Muscle of back (tissue), 3 donors: ENCODE measurements at regions not wholly inside any gene's neighbourhood (a gene's known extent, or its start where the extent isn't known, plus 50 kb on each side); places are given as distances from the start of the nearest gene placed in this dataset.

Source experiments
- DNase-seq, 3 donors: peaks; one replicate each; pipeline versions ENCODE4 v3.0.0 to v3.0.0-alpha.2; 2013

DNA sequence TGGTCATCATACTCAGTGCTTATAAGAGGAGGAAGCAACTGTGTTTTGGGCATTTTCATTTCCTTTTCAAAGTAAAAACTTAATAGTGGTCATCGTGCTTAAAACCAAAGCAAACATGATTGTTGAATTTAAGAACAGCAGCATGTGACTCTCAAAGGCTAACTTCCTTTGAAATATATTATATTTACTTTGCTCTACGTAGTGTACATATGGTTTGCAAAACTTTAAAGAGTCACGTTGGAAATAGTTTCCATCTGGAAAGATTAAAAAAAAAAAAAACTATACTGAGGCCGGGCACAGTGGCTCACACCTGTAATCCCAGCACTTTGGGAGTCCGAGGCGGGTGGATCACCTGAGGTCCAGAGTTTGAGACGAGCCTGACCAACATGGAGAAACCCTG lies 367.9 kb upstream of the BCHE start:
- DNase-seq: no peak

DNA sequence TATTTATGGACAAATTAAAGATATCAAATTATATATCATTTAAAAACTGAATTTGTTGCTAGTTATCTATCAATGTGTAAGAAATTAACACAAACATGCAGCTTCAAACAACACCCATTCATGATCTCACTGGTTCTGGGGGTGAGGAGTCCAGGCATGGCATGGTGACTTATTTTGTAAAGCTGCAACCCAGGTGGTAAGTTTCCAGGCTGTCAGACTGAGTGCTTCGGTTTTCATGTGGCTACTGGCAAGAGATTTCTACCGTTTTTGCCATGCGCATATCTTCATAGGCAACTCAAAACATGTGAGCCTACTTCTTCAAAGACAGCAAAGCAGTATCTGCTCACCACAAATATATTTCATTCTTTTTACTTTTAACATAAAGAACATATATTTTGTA lies 364.3 kb upstream of the BCHE start:
- no peak for DNase-seq

DNA sequence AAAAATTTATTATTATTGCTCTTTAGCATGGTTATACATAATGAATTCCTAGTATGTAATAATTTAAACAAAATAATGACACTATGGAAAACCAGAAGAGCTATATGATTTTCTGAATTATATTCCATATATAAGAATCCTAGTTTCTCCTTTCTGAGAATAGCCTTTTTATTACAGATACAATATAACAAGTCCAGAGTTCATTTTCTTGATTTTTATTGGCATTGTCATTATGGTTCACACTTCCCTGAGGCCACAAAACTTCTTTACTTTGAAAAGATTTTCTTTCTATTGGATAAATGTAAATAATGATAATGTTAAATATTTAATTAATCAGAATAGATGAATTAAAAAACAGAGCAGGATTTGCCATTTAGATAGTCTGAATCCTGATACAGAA lies 362.3 kb upstream of the BCHE start:
- no peak for DNase-seq

DNA sequence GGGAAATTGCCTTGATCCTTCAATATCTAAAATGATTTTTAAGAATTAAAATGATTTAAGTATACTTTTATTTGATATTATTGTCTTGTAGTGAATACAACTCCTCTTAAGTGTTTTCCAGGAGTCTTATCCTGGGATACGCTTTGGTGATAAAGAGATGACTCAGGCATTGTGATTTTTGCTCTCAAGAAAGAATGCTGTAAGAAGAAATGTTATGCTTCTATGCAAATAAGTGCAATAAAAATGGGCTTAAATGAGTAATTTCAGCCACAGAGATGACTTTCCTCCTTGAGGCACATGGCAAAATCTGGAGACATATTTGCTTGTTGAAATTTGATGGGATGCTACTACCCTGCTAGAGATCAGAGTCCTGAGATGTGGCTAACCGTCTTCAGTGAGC lies 358.6 kb upstream of the BCHE start:
- no peak for DNase-seq

DNA sequence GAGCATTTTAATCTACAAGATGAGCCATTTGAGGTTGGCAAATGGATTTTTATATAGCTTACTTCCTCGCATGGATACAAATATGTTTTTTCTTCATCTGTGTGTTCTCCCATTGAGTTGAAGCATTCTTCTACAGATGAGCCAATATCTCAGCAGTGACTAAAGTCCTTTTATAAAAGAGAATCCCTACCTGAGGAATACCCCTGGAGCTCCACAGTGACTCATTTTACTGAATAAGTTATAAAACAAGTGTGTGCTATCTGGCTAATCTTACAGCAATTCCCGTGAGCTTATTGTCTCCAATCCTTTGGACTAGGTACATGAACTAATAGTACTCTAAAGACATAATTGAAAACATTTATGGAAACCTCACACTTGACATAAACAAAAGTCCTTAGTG lies 354.2 kb upstream of the BCHE start:
- no peak for DNase-seq

DNA sequence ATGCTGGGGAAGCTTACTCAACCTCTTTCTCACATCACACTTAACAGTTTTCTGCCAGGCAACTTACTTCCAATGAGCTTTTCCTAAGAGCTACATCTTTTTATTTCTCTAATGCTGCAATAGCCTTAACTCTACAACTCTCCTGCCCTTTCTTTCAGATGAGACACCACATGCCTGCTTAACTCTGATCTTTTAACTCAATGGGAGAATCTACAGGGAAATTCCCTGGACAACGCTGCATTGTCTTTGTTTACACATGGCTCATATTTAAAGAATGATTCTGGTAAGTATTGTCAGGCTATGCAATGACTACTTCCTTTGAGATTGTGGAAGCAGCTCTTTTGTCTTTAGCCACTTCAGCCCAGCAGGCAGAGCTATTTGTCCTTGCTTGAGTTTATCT lies 353.1 kb upstream of the BCHE start:
- DNase-seq: peak in 1 of 3 donors; percentile 18

DNA sequence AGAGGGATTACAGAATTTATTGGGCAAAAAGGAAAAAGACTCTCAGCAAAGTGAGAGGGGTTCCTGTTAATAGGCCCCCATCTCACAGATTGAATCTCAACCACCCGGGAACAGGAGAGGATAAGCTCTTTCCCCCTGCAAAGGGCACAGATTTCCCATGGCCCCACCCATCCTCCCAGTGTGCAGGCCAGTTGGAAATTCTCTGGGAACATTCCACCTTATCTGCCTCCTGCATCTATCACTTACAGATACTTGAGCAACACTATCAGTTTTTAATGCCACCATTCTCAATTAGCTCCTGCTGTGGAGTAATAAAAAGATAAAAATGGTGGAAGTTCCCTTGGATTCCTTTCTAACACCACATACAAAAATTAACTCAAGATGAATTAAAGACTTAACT lies 350.0 kb upstream of the BCHE start:
- no peak for DNase-seq

DNA sequence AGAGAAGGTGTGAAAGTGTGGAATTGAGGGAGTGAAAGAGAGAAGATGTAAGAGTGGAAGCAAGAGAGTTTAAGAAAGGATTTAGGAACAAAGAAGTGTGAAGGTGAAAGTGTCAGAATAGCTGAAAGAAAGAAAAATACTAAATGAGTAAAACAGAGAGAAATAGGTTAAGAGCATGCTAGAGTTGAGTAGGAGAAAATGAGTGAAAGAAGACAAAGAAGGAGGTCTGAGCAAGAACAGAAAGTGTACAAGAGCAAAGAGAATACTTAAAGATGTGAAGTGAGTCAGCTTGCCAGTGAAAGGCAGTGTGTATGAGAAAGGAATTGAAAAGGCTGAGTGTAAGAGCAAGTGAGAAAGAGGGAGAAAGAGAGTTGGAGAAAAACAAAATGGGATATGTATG lies 348.8 kb upstream of the BCHE start:
- DNase-seq: no peak

DNA sequence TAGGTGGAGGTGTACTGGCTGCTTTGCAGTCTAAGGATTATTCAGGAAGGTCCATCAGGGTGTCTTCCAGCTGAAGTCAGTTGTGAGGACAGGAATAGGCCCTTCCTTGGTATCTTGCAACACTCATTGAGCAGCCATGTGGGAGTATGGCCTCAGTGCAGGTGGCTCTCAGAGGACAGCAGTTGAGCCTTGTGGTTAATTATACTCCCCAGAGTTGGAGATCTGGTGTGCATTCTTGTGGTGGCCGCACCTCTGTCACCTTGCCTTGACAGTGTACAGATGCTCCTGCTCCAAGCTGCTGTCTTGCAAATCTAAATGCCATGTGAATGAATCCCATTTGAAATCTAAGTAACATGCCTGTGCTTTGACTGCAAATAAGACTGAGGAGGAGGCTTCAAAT lies 339.9 kb upstream of the BCHE start:
- DNase-seq: no peak

DNA sequence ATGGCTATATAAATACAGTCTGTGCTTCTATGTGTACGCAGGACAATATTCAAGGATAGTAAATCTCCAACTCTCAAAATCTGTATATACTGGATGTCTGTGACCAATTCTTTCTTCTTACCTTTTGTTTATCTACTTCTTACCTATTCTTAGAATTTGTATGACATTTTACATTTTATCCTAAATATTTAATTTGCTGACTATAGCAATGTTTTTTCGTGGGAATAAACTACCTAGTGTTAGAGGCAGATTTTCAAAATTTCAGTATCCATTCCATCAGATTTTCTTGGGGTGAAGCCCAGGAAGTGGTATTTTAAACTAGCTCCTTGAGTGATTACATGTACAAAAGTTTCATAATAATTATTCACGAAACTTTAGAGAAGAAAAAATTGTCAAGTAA lies 334.5 kb upstream of the BCHE start:
- DNase-seq: no peak

DNA sequence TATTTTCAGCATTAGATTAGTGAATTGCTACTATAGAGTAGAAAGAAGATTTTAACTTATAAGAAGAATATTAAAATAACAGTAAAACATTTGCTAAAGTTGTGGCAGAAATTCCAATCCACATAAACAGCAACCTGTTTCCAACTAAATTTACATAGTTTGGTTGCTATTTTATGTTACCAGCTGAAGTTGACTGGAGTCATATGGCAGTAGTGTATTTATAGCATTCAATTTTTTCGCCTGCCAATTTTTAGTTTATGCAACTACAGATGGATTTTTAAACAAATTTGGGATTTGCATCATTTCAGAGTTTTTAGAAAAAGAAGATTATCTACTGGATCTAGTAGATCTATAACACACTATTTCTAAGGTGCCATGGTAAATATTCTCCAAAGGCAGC lies 332.5 kb upstream of the BCHE start:
- no peak for DNase-seq

DNA sequence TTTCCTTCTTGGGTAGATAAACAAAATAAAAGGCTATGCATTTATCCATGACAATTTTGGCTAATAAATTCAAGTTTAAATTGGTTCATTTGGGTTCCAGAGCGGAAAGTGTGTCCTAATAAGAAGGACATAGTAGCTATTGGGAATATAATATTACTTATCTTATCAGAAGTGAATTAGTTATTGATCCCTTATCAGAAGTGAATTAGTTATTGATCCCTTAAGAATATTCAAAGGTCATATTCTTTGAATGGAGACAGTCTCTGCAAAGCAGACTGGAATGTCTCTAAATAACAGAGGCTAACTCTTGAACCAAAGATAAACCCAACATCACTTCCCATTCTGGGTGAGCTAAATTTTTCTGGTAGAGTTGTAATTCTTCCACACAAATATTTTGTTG lies 290.7 kb upstream of the BCHE start:
- no peak for DNase-seq

DNA sequence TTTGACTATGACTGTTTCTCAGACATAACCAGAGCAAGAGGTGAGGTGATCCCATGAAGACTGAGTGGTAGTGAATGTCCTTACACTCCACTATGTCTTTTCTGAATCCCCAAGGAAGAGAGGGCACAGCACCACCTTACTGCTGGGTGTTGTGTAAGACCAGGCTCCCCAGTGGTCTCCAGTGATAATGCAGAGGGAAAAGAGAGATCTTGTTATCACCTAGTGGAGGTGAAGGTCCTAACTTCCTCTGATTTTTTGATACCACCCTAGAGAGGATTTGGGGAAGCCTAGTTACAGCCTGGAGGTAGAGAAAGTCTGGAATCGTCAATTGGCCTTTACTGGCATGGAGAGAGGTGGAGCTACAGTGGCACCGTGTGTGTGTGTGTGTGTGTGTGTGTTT lies 288.0 kb upstream of the BCHE start:
- DNase-seq: no peak

DNA sequence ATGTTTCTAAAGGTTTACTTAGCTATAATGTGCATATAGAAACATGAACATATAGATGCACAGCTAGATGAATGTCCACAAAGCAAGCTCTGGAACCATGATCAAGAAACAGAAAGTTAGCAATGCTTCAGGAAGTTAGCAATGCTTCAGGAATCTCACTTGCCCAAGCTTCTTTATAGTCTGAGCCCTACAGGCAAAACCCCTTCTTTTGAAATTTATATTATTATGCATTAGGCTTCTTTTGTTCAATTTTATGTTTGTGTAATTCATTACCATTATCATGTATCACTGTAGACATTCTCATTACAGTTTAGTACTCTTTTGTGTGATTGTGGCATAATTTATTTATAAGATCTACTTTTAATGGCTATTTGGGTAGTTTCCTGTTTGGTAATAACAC lies 286.4 kb upstream of the BCHE start:
- no peak for DNase-seq

DNA sequence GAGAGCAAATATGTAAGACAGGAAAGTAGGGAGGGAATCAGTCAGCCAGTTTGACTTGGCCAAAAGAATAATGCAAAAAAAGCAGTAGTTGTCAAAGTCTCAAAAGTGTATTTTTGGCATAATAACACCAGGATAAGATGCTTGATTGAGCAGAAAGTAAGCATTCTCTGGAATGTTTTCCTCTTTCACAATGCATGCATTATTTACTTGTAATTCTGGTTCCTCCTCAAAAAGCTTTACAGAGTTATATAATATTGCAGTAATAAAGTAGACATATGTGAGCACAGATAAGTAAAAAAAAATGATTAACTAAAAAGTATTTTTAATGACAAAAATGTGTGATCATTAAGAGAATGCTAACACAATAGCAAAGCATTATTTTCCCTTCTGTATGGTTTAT lies 285.9 kb upstream of the BCHE start:
- DNase-seq: no peak

DNA sequence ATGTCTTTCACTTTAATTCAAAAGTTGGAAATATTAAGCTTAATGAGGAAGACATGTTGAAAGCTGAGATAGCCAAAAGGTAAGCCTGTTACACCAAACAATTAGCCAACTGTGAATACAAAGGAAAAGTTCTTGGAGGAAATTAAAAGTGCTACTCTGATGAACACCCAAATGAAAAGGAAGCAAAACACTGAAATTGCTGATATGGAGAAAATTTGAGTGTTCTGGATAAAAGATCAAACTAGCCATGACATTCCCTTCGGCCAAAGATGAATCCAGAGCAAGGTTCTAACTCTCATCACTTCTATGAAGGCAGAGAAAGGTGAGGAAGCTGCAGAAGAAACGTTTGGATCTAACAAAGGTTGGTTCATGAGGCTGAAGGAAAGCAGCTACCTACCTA lies 280.8 kb upstream of the BCHE start:
- DNase-seq: no peak

DNA sequence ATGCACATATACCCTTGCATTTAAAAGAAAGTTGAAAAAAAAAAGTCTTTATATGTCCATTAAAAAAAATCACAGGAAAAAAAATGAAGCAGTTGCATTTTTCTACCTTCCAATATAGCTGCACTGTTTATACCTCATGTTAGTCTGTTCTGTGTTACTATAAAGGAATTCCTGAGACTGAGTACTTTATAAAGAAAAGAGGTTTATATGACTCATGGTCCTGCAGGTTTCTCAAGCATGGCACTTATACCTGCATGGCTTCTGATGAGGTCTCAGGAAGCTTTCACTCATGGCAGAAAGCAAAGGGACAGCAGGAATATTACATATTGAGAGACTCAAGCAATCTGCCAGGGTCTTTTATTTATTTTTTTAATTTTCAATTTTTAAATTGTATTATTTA lies 277.2 kb upstream of the BCHE start:
- DNase-seq: no peak

DNA sequence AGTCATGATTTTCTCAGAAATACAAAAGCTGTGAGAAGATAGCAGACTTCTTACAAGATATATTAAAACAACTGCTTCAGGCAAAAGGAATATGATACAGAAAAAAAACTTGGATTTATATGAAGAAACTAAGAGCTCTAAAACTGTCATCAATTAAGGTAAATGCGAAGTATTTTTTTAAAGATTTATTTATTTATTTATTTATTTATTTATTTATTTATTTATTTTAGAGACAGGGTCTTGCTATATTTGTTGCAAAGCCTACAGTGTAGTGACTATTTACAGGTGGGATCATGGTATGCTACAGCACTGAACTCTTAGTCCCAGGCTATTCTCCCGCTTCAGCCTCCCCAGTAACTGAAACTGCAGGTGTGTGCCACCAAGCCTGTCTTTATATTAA lies 274.3 kb upstream of the BCHE start:
- no peak for DNase-seq

DNA sequence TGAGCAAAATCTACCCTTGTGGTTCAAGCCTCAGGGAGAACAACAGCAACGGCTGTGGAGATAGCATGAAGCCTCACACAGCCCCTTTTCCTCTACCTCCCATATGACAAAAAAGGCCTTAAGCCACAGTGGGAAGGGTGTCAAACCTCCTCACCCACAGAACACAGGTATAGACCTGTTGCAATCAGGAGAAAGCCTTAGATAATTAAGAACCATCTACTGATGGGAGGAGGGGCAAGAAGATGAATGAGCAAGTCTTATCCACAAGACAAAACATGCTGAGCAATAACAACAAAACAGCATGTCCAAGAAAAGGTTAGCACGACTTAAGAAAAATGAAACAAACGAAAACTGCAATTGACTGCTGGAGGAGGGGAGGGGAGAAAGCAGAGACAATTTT lies 272.9 kb upstream of the BCHE start:
- no peak for DNase-seq

DNA sequence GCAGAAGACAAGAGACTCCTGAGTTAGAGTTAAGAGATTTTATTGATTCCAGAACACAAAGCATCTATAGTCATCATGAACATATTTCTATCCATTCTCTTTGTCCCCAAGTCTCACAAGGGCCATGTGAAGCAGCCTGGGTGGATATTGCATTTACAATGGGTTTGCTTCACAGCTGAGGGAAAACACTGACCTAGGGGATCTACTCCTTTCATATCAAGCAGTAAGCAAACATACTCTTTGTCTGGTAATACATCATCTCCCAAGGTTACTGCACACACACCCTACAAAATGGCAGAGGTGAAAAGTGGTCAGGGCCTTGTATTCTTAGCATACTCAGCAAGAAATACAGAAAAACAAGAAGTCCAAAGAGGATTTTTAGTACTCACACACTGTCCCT lies 267.7 kb upstream of the BCHE start:
- no peak for DNase-seq

DNA sequence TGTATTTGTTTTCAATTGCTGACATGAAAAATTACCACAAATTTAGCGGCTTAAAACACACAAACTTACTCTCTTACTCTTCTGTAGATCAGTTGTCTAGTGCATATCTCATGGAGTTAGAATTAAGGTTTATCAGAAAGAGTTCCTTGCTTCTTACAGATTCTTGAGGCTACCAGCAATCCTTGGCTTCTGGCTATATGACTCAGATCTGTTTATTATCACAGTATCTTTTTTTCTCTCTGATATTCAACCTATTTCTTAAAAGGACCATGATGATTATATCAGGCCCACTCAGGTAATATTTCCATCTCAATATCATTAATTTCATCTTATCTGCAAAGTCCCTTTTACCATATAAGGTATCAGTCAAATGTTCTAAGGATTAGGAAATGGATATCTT lies 263.5 kb upstream of the BCHE start:
- no peak for DNase-seq

DNA sequence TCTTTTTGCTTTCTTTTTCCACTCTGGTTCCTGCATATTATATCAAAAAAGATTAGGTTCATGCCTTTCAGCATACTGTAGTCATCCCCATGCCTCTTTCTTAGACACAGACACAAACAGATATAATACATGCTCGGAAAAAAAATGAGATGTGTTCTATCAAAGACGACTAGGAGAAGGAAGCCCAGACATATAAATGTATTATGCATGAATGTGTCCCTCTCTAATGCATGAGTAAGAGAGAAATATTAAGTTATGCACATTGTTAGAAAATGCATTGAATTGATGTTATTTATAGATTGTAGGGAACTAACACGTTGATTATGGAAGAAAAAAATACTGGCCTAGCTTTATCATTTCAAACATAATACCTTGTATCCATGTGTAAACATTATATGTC lies 252.4 kb upstream of the BCHE start:
- no peak for DNase-seq

DNA sequence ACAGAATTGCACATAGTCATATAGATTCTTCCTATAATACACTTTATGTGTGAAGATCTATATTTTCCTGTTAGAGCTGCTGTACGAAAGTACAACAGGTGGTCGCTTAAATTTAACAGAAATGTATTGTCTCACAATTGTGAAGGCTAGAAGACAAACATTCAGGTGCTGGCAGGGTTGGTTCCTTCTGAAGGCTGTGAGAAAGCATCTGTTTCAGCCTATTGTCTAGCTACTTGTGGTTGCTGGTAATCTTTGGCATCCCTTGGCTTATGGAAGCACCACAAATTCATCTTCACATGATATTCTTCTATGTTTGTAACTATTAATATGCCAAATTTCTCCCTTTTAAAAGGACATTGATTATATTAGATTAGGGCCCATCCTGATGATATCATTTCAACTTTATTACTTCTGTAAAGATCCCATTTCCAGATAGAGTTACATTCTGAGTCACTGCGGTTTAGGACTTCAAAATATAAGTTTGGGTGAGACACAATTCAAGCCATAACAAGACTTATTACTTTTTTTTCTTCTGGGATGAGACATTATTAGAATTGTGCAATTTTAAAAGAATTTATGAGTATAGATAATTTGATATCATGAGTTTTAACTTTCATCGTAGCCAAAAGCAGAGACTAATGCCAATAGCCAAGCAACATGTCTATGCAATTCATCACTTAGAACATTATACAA lies 248.1 kb upstream of the BCHE start:
- no peak for DNase-seq

DNA sequence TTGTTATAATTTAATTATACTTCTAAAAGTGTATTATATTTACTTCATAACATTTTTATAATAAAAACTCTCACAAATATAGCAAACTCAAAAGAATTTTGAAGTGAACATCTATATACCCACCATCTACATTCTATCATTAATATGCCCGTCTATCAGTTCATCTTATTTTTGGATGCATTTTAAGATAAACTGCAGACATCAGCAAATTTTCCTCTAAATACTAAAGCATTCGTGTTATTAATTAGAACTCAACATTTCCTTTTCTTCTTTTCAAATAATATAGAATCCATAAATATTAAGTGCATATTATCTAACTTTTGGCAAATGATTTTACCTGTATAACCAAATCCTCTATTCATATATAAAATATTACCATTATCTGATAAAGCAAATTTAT lies 242.9 kb upstream of the BCHE start:
- DNase-seq: no peak

DNA sequence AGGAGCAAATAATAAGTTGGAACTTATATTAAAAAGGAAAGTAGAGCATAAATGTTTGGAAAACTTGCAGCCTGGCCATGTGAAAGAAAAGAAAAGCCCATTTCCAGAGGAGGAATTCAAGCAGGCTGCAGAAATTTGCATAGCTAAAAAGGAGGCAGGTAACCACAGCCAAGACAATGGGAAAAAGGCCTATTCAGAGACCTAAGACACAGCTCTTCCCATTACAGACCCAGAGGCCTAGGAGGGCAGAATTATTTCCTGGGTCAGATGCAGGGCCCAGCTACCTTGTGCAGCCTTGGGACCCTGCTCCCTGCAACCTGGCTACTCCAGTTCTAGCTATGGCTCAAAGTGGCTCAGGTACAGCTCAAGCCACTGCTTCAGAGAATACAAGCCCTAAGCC lies 234.6 kb upstream of the BCHE start:
- DNase-seq: no peak
